Epithelial cell of esophagus (primary cell): ENCODE measurements at regions not wholly inside any gene's neighbourhood (a gene's known extent, or its start where the extent isn't known, plus 50 kb on each side); places are given as distances from the start of the nearest gene placed in this dataset.

Experiments used
- DNase-seq: peaks from one replicate; pipeline ENCODE4 v3.0.0; 2010; ENCODE audit warnings: low read depth
- H3K4me3 ChIP-seq: 2 replicates; pipeline ENCODE4 v1.5.1; 2011; ENCODE audit warnings: mild to moderate bottlenecking, low read length, control low read depth
- TF ChIP-seq, protein P1 (sequence below): IDR thresholded peaks from 2 replicates; pipeline ENCODE4 v1.5.1; 2011; ENCODE audit warnings: low read depth, mild to moderate bottlenecking, low read length, control low read depth, inconsistent platforms; ENCODE audit not compliant: insufficient read depth; ENCODE audit errors: missing control alignments

- TF ChIP-seq, protein P1, sequence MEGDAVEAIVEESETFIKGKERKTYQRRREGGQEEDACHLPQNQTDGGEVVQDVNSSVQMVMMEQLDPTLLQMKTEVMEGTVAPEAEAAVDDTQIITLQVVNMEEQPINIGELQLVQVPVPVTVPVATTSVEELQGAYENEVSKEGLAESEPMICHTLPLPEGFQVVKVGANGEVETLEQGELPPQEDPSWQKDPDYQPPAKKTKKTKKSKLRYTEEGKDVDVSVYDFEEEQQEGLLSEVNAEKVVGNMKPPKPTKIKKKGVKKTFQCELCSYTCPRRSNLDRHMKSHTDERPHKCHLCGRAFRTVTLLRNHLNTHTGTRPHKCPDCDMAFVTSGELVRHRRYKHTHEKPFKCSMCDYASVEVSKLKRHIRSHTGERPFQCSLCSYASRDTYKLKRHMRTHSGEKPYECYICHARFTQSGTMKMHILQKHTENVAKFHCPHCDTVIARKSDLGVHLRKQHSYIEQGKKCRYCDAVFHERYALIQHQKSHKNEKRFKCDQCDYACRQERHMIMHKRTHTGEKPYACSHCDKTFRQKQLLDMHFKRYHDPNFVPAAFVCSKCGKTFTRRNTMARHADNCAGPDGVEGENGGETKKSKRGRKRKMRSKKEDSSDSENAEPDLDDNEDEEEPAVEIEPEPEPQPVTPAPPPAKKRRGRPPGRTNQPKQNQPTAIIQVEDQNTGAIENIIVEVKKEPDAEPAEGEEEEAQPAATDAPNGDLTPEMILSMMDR, result no peak
- no peak overlapping the region for H3K4me3 ChIP-seq
- no peak for DNase-seq
Observed at GRCh38 chr6:144929262-144929661, 644.1 kb downstream of the UTRN start.

- no peak overlapping the region for H3K4me3 ChIP-seq
- TF ChIP-seq, protein P1, result peak; percentile 77
- peak; percentile 58 for DNase-seq
Observed at GRCh38 chr6:144931172-144932035, 646.3 kb downstream of the UTRN start.

- DNase-seq, result no peak
- TF ChIP-seq, protein P1, result no peak
- H3K4me3 ChIP-seq, result no peak overlapping the region
Observed at GRCh38 chr6:144932621-144933020, 647.5 kb downstream of the UTRN start.

- TF ChIP-seq, protein P1, result no peak
- H3K4me3 ChIP-seq, result no peak overlapping the region
- DNase-seq, result no peak
Observed at GRCh38 chr6:144935181-144935580, 650.0 kb downstream of the UTRN start.

DNA sequence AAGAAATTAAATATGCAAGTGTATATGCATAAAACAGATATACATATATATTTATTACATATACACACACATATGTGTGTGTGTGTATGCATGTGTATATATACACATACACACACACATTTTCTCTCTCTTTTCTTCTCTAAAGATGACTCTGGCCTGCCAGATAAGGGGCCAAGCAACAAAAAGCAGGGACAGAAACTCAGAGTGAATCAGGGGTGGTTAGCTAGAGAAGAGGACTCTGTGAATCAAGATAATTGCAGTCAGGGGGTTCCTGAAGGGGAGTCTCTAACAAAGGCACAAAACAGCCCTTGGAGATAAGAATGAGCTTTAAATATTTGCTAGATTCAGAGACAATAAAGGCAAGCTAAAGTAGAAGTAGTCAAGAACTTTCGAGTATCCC lies 650.5 kb downstream of the UTRN start:
- no peak for DNase-seq
- no peak overlapping the region for H3K4me3 ChIP-seq
- TF ChIP-seq, protein P1, result no peak

GRCh38 chr6:144936764-144937163 lies 651.6 kb downstream of the UTRN start:
- DNase-seq, result no peak
- TF ChIP-seq, protein P1, result no peak
- H3K4me3 ChIP-seq, result no peak overlapping the region

- peak; percentile 15 for DNase-seq
- TF ChIP-seq, protein P1, result no peak
- H3K4me3 ChIP-seq, result no peak overlapping the region
Observed at GRCh38 chr6:144939921-144940320, 654.8 kb downstream of the UTRN start.
